ENCODE measurements at regions not wholly inside any gene's neighbourhood (a gene's known extent, or its start where the extent isn't known, plus 50 kb on each side); places are given as distances from the start of the nearest gene placed in this dataset.

DNA sequence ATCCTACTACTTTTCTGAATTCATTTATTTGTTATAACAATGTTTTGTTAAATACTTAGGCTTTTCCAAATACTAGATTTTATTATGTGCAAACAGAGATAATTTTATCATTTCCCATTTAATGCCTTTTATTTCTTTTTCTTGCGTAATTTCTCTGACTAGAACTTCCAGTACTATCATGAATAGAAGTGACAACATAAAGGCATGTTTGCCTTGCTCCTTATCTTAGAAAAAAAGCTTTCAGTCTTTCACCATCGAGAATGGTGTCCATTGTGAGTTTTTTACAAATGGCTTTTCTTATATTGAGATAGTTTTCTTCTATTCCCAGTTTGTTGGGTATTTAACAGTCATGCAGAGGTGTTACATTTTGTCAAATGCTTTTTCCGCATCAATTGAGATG, 453.1 kb upstream of the ZP4 start:
- TF ChIP-seq, protein P1, sequence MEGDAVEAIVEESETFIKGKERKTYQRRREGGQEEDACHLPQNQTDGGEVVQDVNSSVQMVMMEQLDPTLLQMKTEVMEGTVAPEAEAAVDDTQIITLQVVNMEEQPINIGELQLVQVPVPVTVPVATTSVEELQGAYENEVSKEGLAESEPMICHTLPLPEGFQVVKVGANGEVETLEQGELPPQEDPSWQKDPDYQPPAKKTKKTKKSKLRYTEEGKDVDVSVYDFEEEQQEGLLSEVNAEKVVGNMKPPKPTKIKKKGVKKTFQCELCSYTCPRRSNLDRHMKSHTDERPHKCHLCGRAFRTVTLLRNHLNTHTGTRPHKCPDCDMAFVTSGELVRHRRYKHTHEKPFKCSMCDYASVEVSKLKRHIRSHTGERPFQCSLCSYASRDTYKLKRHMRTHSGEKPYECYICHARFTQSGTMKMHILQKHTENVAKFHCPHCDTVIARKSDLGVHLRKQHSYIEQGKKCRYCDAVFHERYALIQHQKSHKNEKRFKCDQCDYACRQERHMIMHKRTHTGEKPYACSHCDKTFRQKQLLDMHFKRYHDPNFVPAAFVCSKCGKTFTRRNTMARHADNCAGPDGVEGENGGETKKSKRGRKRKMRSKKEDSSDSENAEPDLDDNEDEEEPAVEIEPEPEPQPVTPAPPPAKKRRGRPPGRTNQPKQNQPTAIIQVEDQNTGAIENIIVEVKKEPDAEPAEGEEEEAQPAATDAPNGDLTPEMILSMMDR (tag by site-specific recombination; IDR thresholded peaks at IDR 0.05) = no peak
- TF ChIP-seq ZNF138 (tag by site-specific recombination; IDR thresholded peaks at IDR 0.05; ENCODE audit: borderline replicate concordance) = no peak
- TF ChIP-seq, protein P2, sequence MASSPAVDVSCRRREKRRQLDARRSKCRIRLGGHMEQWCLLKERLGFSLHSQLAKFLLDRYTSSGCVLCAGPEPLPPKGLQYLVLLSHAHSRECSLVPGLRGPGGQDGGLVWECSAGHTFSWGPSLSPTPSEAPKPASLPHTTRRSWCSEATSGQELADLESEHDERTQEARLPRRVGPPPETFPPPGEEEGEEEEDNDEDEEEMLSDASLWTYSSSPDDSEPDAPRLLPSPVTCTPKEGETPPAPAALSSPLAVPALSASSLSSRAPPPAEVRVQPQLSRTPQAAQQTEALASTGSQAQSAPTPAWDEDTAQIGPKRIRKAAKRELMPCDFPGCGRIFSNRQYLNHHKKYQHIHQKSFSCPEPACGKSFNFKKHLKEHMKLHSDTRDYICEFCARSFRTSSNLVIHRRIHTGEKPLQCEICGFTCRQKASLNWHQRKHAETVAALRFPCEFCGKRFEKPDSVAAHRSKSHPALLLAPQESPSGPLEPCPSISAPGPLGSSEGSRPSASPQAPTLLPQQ (tag by site-specific recombination; IDR thresholded peaks at IDR 0.05) = no peak
- no peak for TF ChIP-seq ZSCAN16 (tag by site-specific recombination; IDR thresholded peaks at IDR 0.05)
- no peak for TF ChIP-seq ZFP3 (tag by site-specific recombination; IDR thresholded peaks at IDR 0.05; ENCODE audit: low read depth)
- TF ChIP-seq ZNF132 (tag by site-specific recombination; IDR thresholded peaks at IDR 0.05; ENCODE audit: borderline replicate concordance) = no peak
- TF ChIP-seq, protein P3, sequence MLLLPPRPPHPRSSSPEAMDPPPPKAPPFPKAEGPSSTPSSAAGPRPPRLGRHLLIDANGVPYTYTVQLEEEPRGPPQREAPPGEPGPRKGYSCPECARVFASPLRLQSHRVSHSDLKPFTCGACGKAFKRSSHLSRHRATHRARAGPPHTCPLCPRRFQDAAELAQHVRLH (tag by site-specific recombination; IDR thresholded peaks at IDR 0.05) = no peak
- TF ChIP-seq ZNF747 (tag by site-specific recombination; IDR thresholded peaks at IDR 0.05) = no peak
- no peak for TF ChIP-seq ZNF133 (tag by site-specific recombination; IDR thresholded peaks at IDR 0.05)
- TF ChIP-seq, protein P4, sequence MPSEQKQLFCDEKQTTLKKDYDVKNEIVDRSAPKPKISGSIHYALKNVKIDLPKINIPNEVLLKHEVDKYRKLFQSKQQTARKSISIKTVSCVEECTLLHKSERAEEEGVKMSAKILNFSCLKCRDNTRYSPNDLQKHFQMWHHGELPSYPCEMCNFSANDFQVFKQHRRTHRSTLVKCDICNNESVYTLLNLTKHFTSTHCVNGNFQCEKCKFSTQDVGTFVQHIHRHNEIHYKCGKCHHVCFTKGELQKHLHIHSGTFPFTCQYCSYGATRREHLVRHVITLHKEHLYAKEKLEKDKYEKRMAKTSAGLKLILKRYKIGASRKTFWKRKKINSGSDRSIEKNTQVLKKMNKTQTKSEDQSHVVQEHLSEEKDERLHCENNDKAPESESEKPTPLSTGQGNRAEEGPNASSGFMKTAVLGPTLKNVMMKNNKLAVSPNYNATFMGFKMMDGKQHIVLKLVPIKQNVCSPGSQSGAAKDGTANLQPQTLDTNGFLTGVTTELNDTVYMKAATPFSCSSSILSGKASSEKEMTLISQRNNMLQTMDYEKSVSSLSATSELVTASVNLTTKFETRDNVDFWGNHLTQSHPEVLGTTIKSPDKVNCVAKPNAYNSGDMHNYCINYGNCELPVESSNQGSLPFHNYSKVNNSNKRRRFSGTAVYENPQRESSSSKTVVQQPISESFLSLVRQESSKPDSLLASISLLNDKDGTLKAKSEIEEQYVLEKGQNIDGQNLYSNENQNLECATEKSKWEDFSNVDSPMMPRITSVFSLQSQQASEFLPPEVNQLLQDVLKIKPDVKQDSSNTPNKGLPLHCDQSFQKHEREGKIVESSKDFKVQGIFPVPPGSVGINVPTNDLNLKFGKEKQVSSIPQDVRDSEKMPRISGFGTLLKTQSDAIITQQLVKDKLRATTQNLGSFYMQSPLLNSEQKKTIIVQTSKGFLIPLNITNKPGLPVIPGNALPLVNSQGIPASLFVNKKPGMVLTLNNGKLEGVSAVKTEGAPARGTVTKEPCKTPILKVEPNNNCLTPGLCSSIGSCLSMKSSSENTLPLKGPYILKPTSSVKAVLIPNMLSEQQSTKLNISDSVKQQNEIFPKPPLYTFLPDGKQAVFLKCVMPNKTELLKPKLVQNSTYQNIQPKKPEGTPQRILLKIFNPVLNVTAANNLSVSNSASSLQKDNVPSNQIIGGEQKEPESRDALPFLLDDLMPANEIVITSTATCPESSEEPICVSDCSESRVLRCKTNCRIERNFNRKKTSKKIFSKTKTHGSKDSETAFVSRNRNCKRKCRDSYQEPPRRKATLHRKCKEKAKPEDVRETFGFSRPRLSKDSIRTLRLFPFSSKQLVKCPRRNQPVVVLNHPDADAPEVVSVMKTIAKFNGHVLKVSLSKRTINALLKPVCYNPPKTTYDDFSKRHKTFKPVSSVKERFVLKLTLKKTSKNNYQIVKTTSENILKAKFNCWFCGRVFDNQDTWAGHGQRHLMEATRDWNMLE (tag by site-specific recombination; conservative IDR thresholded peaks at IDR 0.05; ENCODE audit: low read depth) = no peak
